ENCODE measurements at regions not wholly inside any gene's neighbourhood (a gene's known extent, or its start where the extent isn't known, plus 50 kb on each side); places are given as distances from the start of the nearest gene placed in this dataset.

DNA sequence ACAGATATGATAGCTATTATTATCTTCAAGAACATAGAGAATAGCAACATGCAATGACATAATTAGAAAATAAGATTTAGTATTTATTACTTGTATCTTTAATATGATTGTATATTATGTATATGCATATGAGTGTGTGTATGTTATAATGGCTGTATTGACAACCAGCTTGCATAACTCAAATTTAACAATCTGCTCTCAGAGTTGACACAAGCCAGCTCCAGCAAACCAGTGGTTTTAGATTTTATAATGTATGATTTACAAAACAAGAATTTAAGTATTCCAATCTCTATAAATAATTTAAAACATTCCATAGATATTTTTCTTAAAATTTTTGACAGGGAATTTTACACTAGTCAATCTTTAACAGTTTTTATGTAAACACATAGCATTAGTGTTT, 935.9 kb upstream of the EPHA5 start:
- Mint-ChIP-seq H3K36me3 (ENCODE audit: unreplicated experiment) (no peaks in the 10 kb centered on the region), H3K27me3 (ENCODE audit: unreplicated experiment) (no peaks in the 10 kb centered on the region), H3K27ac (ENCODE audit: unreplicated experiment) (no peak overlapping the region), H3K4me3 (ENCODE audit: unreplicated experiment) (no peak overlapping the region), H3K4me1 (ENCODE audit: low read depth, unreplicated experiment) (peaks cover 19% of the 10 kb centered on the region), H3K9me3 (ENCODE audit: unreplicated experiment) (no peaks in the 10 kb centered on the region)
- DNase-seq: no peak
- TF ChIP-seq, protein P1, sequence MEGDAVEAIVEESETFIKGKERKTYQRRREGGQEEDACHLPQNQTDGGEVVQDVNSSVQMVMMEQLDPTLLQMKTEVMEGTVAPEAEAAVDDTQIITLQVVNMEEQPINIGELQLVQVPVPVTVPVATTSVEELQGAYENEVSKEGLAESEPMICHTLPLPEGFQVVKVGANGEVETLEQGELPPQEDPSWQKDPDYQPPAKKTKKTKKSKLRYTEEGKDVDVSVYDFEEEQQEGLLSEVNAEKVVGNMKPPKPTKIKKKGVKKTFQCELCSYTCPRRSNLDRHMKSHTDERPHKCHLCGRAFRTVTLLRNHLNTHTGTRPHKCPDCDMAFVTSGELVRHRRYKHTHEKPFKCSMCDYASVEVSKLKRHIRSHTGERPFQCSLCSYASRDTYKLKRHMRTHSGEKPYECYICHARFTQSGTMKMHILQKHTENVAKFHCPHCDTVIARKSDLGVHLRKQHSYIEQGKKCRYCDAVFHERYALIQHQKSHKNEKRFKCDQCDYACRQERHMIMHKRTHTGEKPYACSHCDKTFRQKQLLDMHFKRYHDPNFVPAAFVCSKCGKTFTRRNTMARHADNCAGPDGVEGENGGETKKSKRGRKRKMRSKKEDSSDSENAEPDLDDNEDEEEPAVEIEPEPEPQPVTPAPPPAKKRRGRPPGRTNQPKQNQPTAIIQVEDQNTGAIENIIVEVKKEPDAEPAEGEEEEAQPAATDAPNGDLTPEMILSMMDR (IDR thresholded peaks at IDR 0.05; ENCODE audit: partially characterized antibody, unreplicated experiment): no peak

DNA sequence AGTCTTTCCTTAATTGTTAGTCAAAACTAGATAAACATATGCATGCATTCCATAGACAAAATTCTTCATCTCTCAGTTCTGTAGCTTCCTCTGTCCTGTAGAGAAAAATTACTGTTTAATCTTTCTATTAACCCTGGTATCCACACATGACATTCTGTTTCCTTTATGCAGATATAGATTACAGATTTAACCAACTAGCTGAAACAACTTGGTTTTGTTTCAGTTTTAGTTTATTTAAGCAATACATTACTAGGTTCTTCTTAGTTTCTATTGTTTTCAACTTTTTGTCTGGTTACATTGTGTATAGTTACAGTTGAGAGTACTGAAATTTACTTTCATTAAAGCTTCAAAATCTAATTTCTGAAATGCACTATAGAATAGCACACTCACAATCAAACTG, 933.9 kb upstream of the EPHA5 start:
- Mint-ChIP-seq H3K36me3 (ENCODE audit: unreplicated experiment) (no peaks in the 10 kb centered on the region), H3K4me1 (ENCODE audit: low read depth, unreplicated experiment) (peaks cover 11% of the 10 kb centered on the region), H3K27ac (ENCODE audit: unreplicated experiment) (no peak overlapping the region), H3K4me3 (ENCODE audit: unreplicated experiment) (no peak overlapping the region), H3K27me3 (ENCODE audit: unreplicated experiment) (peaks cover 2% of the 10 kb centered on the region), H3K9me3 (ENCODE audit: unreplicated experiment) (no peaks in the 10 kb centered on the region)
- TF ChIP-seq, protein P1 (IDR thresholded peaks at IDR 0.05; ENCODE audit: partially characterized antibody, unreplicated experiment): no peak
- no peak for DNase-seq

DNA sequence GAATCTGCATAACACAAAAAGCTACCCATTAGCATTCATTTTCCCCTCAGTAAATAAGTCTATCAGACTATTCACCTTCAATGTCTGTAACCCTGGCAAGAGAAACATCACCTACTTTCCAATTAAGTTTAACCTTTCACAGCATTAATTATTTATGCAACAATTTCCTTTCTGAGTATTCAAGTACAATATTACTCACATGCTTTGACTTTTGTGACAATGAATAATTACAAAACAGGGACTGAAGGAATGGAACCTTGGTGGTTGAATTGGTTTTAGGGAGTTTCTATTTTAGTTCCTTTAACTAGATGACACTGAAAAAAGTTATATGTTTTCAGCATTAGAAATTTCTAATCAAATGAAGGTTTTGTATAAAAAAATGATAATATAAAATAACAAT, 932.3 kb upstream of the EPHA5 start:
- no peak overlapping the region for H3K27ac Mint-ChIP-seq (ENCODE audit: unreplicated experiment)
- no peaks in the 10 kb centered on the region for H3K36me3 Mint-ChIP-seq (ENCODE audit: unreplicated experiment)
- DNase-seq: no peak
- H3K27me3 Mint-ChIP-seq (ENCODE audit: unreplicated experiment): peaks cover 2% of the 10 kb centered on the region
- TF ChIP-seq, protein P1 (IDR thresholded peaks at IDR 0.05; ENCODE audit: partially characterized antibody, unreplicated experiment): no peak
- no peak overlapping the region for H3K4me3 Mint-ChIP-seq (ENCODE audit: unreplicated experiment)
- no peaks in the 10 kb centered on the region for H3K9me3 Mint-ChIP-seq (ENCODE audit: unreplicated experiment)
- H3K4me1 Mint-ChIP-seq (ENCODE audit: low read depth, unreplicated experiment): peaks cover 4% of the 10 kb centered on the region

DNA sequence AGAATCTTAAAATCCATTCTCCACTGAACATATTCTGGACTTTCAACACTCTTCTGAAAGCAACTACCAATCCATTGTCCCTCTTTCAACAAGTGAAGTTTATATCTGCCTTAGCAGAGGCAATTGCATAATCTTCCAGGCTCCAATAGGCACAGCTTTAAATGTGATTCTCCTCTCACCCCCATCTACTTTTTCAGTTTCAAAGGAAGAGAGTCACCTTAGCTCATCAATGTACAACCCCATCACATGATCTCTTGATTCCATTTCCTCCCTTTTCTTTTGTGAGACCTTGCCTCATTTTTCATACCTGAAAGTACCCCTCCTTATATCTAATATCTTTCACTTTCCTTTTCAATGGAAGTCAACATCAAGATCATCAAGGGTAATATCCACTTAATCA, 921.7 kb upstream of the EPHA5 start:
- Mint-ChIP-seq H3K36me3 (ENCODE audit: unreplicated experiment) (no peaks in the 10 kb centered on the region), H3K4me1 (ENCODE audit: low read depth, unreplicated experiment) (peaks cover 45% of the 10 kb centered on the region), H3K27me3 (ENCODE audit: unreplicated experiment) (peaks cover 1% of the 10 kb centered on the region), H3K27ac (ENCODE audit: unreplicated experiment) (peak overlapping the region; percentile 65), H3K4me3 (ENCODE audit: unreplicated experiment) (peak overlapping the region; percentile 1), H3K9me3 (ENCODE audit: unreplicated experiment) (no peaks in the 10 kb centered on the region)
- DNase-seq: no peak
- TF ChIP-seq, protein P1 (IDR thresholded peaks at IDR 0.05; ENCODE audit: partially characterized antibody, unreplicated experiment): no peak

DNA sequence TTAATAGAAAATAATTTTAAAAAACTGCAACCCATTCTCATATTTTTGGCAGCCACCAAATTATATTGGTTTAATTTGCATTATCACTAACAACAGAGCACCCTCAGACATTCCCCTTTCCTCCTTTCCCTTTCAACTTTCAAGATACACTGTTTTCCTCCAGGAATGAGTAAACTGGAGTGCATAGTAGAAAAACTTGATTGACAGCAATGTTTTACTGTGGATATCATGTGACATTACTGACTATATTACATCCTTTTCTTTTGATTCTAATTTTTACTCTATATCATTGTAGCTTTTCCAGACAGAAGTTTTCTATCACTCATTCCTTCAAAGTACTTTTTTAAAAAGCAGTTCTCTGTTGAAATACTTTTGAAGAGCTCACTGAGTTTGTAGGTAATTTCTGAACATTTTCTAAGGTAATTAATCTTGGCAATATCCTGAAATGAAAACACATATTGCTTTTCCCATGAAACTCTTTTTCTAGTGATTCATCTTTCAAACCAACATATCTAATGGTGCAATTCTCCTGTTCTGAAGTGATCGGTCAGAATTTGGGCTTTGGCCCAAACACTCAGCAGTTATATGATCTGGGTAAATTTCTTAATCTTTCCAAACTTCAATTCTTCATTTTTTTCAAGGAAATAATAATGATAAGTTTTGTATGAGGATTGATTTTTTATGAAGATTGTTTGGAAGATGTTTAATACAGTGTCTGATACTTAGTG, 920.4 kb upstream of the EPHA5 start:
- no peak overlapping the region for H3K27ac Mint-ChIP-seq (ENCODE audit: unreplicated experiment)
- no peak overlapping the region for H3K4me3 Mint-ChIP-seq (ENCODE audit: unreplicated experiment)
- peaks cover 1% of the 10 kb centered on the region for H3K27me3 Mint-ChIP-seq (ENCODE audit: unreplicated experiment)
- peaks cover 43% of the 10 kb centered on the region for H3K4me1 Mint-ChIP-seq (ENCODE audit: low read depth, unreplicated experiment)
- no peak for DNase-seq
- no peaks in the 10 kb centered on the region for H3K36me3 Mint-ChIP-seq (ENCODE audit: unreplicated experiment)
- no peaks in the 10 kb centered on the region for H3K9me3 Mint-ChIP-seq (ENCODE audit: unreplicated experiment)
- TF ChIP-seq, protein P1 (IDR thresholded peaks at IDR 0.05; ENCODE audit: partially characterized antibody, unreplicated experiment): no peak
